AG09319 (cell line): ENCODE measurements at regions not wholly inside any gene's neighbourhood (a gene's known extent, or its start where the extent isn't known, plus 50 kb on each side); places are given as distances from the start of the nearest gene placed in this dataset.

ENCODE experiments used
- DNase-seq: peaks from one replicate; pipeline ENCODE4 v3.0.0-alpha.2; 2010; ENCODE audit warnings: low read depth; ENCODE audit errors: extremely low read depth
- TF ChIP-seq, protein P1 (sequence below): IDR thresholded peaks from 2 replicates; pipeline ENCODE4 v1.5.1; 2011; ENCODE audit warnings: low read depth, mild to moderate bottlenecking, inconsistent platforms, low read length, moderate library complexity

DNA sequence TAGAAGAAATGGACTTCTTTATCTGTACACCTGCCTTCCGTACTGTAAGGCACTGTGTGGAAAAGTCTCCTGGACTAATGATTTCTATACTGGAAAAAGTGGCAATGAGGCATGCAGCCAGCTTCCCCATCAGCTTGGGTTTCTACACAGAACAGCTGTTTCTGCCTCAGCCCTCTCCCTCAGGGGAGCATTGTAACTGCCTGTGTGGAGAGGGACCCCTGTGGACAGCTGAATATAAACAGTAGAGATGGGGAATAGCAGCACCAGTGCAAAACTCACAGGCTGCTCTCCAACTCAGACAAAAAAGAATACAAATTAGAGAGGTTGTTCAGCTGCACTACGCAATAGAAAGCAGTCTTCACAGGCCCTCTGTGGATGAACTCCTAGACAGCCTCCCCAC, 451.3 kb upstream of the MBL2 start:
- no peak for DNase-seq
- TF ChIP-seq, protein P1, sequence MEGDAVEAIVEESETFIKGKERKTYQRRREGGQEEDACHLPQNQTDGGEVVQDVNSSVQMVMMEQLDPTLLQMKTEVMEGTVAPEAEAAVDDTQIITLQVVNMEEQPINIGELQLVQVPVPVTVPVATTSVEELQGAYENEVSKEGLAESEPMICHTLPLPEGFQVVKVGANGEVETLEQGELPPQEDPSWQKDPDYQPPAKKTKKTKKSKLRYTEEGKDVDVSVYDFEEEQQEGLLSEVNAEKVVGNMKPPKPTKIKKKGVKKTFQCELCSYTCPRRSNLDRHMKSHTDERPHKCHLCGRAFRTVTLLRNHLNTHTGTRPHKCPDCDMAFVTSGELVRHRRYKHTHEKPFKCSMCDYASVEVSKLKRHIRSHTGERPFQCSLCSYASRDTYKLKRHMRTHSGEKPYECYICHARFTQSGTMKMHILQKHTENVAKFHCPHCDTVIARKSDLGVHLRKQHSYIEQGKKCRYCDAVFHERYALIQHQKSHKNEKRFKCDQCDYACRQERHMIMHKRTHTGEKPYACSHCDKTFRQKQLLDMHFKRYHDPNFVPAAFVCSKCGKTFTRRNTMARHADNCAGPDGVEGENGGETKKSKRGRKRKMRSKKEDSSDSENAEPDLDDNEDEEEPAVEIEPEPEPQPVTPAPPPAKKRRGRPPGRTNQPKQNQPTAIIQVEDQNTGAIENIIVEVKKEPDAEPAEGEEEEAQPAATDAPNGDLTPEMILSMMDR, result no peak

DNA sequence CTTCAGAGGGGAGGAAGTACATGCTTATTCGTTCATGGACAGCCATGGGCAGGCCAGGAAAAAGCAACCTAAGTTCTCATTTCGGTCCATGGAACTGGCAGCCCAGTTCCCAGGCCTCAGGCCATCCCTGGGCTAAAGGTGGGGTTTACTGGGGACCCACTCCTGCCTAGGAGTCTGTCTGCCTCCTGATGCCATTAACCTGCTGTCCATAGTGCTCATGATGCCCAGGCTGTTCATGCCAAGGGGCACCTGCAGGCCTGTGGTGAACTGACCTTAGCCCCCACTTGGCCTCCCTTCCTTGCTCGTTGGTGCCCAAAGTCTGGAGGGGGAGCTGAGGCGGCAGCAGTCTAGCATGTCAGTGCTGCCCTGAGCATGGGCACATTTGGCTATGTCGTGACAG, 450.2 kb upstream of the MBL2 start:
- TF ChIP-seq, protein P1, result no peak
- no peak for DNase-seq

DNA sequence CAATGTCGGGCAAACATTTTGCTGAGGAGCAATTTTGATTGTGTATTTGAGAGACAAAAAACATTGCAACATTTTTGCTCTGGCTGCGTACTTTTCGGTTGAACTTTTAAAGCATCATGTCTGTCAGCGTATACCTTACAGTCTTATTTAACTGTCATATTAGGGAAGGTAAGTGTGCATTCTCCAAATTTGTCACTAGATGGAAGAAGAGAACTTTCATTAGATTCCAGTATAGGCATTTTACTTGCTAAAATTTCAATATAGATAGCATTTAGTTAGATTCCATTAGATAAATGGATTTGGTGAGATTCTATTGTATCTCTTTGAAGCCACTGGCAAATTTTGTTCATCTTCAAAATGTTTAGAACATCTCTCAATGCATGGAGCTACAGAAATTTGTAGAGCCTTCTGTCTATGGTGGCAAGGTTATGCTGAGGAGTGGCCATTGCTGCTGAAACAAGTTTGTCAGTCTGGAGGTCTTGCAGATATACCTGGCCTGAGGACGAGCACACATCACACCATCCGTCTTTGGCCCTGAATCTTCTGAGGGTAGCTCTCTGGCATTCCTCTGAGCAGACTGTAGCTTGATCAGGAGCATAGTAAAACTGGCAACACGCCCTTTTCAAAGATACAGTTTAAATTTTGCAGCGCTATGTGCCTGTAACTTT, 437.5 kb upstream of the MBL2 start:
- TF ChIP-seq, protein P1, result no peak
- no peak for DNase-seq

DNA sequence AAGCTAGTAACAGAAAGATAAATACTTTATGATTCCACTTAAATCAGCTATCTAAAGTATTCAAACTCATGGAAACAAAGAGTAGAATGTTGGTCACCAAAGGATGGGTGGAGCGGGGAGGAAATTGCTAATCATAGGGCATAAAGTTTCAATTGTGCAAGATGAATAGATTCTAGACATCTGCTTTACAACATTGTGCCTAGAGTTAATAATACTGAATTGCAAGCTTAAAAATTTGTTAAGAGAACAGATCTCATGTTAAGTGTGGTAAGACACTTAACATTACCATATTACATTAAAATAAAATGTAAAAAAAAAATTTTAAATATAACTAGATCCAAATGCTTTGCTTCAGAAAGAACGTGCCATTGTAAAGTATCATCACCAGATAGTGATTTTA, 411.1 kb upstream of the MBL2 start:
- TF ChIP-seq, protein P1, result no peak
- DNase-seq, result no peak

DNA sequence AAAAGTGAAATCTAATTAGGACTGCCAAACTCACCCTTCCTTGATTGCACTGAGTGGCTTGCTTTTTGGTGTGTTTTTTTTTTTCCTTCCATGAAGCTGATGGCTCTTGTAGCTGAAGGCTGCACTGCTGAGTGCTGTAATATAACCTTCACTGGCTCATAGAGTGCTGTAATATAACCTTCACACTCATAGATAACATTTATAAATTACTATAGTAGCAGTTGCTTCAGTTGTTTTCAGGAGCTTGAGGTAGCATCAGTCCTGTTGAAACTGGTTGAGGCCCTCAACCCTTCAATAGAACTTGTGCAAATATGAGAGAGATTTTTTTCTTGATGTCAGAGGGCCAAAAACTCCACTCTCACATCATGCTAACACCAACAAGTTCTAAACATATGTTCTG, 404.9 kb upstream of the MBL2 start:
- no peak for DNase-seq
- TF ChIP-seq, protein P1, result no peak

DNA sequence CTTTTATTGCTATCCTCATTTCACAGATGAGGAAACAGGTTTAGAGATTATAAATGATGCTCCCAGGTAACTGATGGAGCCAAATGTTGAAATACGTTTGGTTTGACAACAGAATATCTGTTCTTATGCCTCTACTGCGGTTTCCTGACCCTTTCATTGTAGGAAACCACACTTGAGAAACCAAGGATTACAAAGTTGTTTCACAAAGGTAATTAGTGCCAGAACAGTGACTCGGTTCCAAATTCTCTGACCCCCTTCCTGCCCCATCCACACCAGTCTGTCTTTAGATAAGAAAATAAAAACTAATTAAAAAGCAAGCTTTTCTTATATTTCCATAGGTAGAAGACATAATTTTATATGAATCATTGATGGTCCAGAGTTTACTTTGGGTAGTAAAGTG, 393.7 kb upstream of the MBL2 start:
- no peak for DNase-seq
- TF ChIP-seq, protein P1, result no peak

DNA sequence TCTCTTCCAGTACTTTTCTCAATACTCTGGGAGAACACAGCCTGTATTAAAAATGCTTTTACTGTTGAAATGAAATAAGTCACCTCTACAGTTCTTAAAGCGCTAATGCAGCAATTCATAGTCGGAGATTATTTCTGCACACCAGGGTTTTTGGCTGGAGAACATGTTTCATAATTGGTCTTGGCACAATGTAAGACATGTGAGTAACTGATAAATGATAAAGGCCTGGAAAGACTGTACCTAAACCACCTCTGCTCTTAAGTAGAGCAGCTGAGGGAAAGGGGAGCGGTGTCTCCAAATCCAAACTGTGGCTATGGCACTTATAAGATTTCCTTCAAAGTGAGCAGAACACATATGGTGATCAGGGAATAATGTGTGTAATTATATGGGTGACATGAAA, 390.3 kb upstream of the MBL2 start:
- TF ChIP-seq, protein P1, result no peak
- DNase-seq, result no peak
